ENCODE measurements at regions not wholly inside any gene's neighbourhood (a gene's known extent, or its start where the extent isn't known, plus 50 kb on each side); places are given as distances from the start of the nearest gene placed in this dataset.

GRCh38 chr5:60102961-60103693, 209.6 kb upstream of the PDE4D start:
- no peak for TF ChIP-seq CTCF (IDR thresholded peaks at IDR 0.05)
- TF ChIP-seq EP300 (IDR thresholded peaks at IDR 0.05), result no peak
- no peak for TF ChIP-seq POLR2A (IDR thresholded peaks at IDR 0.05)
